ENCODE measurements at regions not wholly inside any gene's neighbourhood (a gene's known extent, or its start where the extent isn't known, plus 50 kb on each side); places are given as distances from the start of the nearest gene placed in this dataset.

GRCh38 chr2:120930236-120930635 lies 194.6 kb downstream of the GLI2 start:
- WGBS, 4 donors: 94 to 97% (median 96%) methylated on average over 9 to 10 of the region's 10 CpGs
- Histone ChIP-seq H3K4me3 (no peak overlapping the region), H3K27ac (no peak overlapping the region), H3K36me3 (replicated peaks in 1 of 2) (no peaks in the 10 kb centered on the region), H3K9me3 (replicated peaks in 1 of 3) (no peaks in the 10 kb centered on the region), H3K4me1 (replicated peaks in 1 of 2) (peaks cover 11% of the 10 kb centered on the region in 2 donors), H3K27me3 (no peaks in the 10 kb centered on the region)
- intact Hi-C loops (cut with DNase I): no loop called here
- TF ChIP-seq, protein P1, sequence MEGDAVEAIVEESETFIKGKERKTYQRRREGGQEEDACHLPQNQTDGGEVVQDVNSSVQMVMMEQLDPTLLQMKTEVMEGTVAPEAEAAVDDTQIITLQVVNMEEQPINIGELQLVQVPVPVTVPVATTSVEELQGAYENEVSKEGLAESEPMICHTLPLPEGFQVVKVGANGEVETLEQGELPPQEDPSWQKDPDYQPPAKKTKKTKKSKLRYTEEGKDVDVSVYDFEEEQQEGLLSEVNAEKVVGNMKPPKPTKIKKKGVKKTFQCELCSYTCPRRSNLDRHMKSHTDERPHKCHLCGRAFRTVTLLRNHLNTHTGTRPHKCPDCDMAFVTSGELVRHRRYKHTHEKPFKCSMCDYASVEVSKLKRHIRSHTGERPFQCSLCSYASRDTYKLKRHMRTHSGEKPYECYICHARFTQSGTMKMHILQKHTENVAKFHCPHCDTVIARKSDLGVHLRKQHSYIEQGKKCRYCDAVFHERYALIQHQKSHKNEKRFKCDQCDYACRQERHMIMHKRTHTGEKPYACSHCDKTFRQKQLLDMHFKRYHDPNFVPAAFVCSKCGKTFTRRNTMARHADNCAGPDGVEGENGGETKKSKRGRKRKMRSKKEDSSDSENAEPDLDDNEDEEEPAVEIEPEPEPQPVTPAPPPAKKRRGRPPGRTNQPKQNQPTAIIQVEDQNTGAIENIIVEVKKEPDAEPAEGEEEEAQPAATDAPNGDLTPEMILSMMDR (IDR thresholded peaks at IDR 0.05): no peak
- no peak for TF ChIP-seq POLR2A (IDR thresholded peaks at IDR 0.05)
- DNase-seq: no peak

GRCh38 chr2:120930864-120931263 lies 195.2 kb downstream of the GLI2 start:
- Histone ChIP-seq H3K36me3 (replicated peaks in 1 of 2) (no peaks in the 10 kb centered on the region), H3K4me3 (no peak overlapping the region), H3K27me3 (no peaks in the 10 kb centered on the region), H3K9me3 (replicated peaks in 1 of 3) (no peaks in the 10 kb centered on the region), H3K27ac (no peak overlapping the region), H3K4me1 (replicated peaks in 1 of 2) (peaks cover 15 to 17% of the 10 kb centered on the region in 2 donors)
- TF ChIP-seq POLR2A (IDR thresholded peaks at IDR 0.05): no peak
- TF ChIP-seq, protein P1 (IDR thresholded peaks at IDR 0.05): no peak
- 96 to 100% (median 97%) methylated on average over 1 to 3 of the region's 3 CpGs for WGBS, 4 donors
- intact Hi-C loops (cut with DNase I): no loop called here
- DNase-seq: no peak

DNA sequence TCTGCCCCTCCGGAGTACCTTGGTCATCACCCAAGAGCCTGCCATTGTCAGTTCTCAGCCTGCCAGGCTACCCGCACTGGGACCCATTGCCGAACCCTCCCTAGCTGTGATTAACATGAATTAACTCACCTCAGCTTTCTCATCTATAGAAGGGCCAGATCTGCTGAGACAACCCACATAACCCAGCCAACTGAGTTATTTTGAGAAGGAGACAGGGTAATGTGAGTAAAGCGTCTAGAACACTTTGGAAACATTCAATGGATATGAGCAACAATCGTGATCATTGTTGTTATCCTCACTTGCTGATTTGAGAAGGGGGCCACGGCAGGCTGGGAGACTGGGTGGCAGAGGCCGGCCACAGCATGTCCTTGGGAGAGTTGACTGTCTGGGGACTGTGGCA lies 196.8 kb downstream of the GLI2 start:
- Histone ChIP-seq H3K9me3 (replicated peaks in 1 of 3) (no peaks in the 10 kb centered on the region), H3K36me3 (replicated peaks in 1 of 2) (no peaks in the 10 kb centered on the region), H3K27ac (no peak overlapping the region), H3K27me3 (no peaks in the 10 kb centered on the region), H3K4me3 (no peak overlapping the region), H3K4me1 (replicated peaks in 1 of 2) (peaks cover 15 to 17% of the 10 kb centered on the region in 2 donors)
- no peak for TF ChIP-seq POLR2A (IDR thresholded peaks at IDR 0.05)
- TF ChIP-seq, protein P1 (IDR thresholded peaks at IDR 0.05): no peak
- DNase-seq: no peak
- WGBS, 4 donors: 80 to 91% (median 86%) methylated on average over 7 of the region's 7 CpGs
- intact Hi-C loops (cut with DNase I): no loop called here

DNA sequence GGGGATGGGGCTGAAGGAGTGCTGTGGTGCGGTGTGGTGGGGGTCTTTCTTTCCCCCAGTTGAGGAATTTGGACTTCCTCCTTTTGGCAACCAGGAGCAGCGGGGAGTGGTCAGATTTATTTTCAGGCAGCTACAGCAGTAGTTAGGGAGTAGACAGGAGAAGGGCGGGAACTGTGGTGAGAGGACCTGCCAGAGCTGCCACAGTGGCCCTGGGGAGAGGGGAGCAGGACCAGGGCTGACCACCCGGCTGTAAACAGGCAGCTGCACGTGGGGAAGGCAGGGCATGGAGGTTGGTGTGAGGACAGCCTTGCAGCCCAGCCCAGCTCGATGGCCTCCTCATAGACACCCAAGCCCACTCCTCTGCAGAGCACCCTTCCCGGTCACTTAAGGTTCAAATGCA lies 197.2 kb downstream of the GLI2 start:
- DNase-seq: no peak
- TF ChIP-seq, protein P1 (IDR thresholded peaks at IDR 0.05): no peak
- no peak for TF ChIP-seq POLR2A (IDR thresholded peaks at IDR 0.05)
- H3K27me3 ChIP-seq: no peaks in the 10 kb centered on the region
- no peak overlapping the region for H3K27ac ChIP-seq
- H3K36me3 ChIP-seq (replicated peaks in 1 of 2): no peaks in the 10 kb centered on the region
- H3K4me1 ChIP-seq (replicated peaks in 1 of 2): peaks cover 17 to 18% of the 10 kb centered on the region in 2 donors
- no peaks in the 10 kb centered on the region for H3K9me3 ChIP-seq (replicated peaks in 1 of 3)
- WGBS, 4 donors: 82 to 100% (median 90%) methylated on average over 4 to 7 of the region's 7 CpGs
- intact Hi-C loops (cut with DNase I): no loop called here
- no peak overlapping the region for H3K4me3 ChIP-seq
